IPS DF 4.7 (cell line): ENCODE measurements at regions not wholly inside any gene's neighbourhood (a gene's known extent, or its start where the extent isn't known, plus 50 kb on each side); places are given as distances from the start of the nearest gene placed in this dataset.
"Not testable (repeated sequence)": the region's sequence is repeated elsewhere in the genome, so short reads cannot be mapped to it uniquely, and the experiment has no call there.

Experiments
- DNase-seq: peaks from one replicate; pipeline ENCODE4 v3.0.0-alpha.2; 2013; ENCODE audit warnings: low spot score; ENCODE audit errors: extremely low read depth

- no peak for DNase-seq
Measured at GRCh38 chr4:79663865-79664264, 255.8 kb upstream of the GK2 start.

- no peak for DNase-seq
Measured at GRCh38 chr4:79663141-79663540, 255.1 kb upstream of the GK2 start.

- DNase-seq, result no peak
Measured at GRCh38 chr4:79662651-79663050, 254.6 kb upstream of the GK2 start.

GRCh38 chr4:79661196-79661595, 253.2 kb upstream of the GK2 start:
- no peak for DNase-seq

GRCh38 chr4:79659308-79659870, 251.4 kb upstream of the GK2 start:
- DNase-seq, result not testable (repeated sequence)

GRCh38 chr4:79657379-79657778, 249.4 kb upstream of the GK2 start:
- no peak for DNase-seq

GRCh38 chr4:79653871-79654270, 245.8 kb upstream of the GK2 start:
- no peak for DNase-seq

- DNase-seq, result no peak
Measured at GRCh38 chr4:79652738-79653137, 244.7 kb upstream of the GK2 start.

- DNase-seq, result no peak
Measured at GRCh38 chr4:79652232-79652631, 244.2 kb upstream of the GK2 start.

GRCh38 chr4:79651456-79651855, 243.4 kb upstream of the GK2 start:
- DNase-seq, result peak; percentile 46

- DNase-seq, result no peak
Measured at GRCh38 chr4:79650794-79651431, 242.9 kb upstream of the GK2 start.

GRCh38 chr4:79650217-79650616, 242.2 kb upstream of the GK2 start:
- DNase-seq, result no peak

GRCh38 chr4:79645942-79646341, 237.9 kb upstream of the GK2 start:
- no peak for DNase-seq

GRCh38 chr4:79638735-79639134, 230.7 kb upstream of the GK2 start:
- DNase-seq, result no peak

GRCh38 chr4:79636991-79637390, 229.0 kb upstream of the GK2 start:
- DNase-seq, result no peak

GRCh38 chr4:79634111-79634510, 226.1 kb upstream of the GK2 start:
- no peak for DNase-seq

- no peak for DNase-seq
Measured at GRCh38 chr4:79632114-79632513, 224.1 kb upstream of the GK2 start.

GRCh38 chr4:79626611-79627010, 218.6 kb upstream of the GK2 start:
- no peak for DNase-seq

GRCh38 chr4:79626101-79626500, 218.1 kb upstream of the GK2 start:
- DNase-seq, result no peak

- no peak for DNase-seq
Measured at GRCh38 chr4:79625361-79625760, 217.3 kb upstream of the GK2 start.

GRCh38 chr4:79623021-79623870, 215.2 kb upstream of the GK2 start:
- no peak for DNase-seq

GRCh38 chr4:79621061-79621460, 213.0 kb upstream of the GK2 start:
- DNase-seq, result no peak

GRCh38 chr4:79620617-79621016, 212.6 kb upstream of the GK2 start:
- no peak for DNase-seq
